Left colon (tissue), 2 donors: ENCODE measurements at regions not wholly inside any gene's neighbourhood (a gene's known extent, or its start where the extent isn't known, plus 50 kb on each side); places are given as distances from the start of the nearest gene placed in this dataset.

Experiments used
- ATAC-seq: fragments of 200-7000 bp; cut with Tn5 transposase; one replicate; pipeline ENCODE4 v1.9.1; 2020; ENCODE audit warnings: mild to moderate bottlenecking, moderate library complexity
- DNase-seq, 2 donors: peaks; one replicate each; pipeline ENCODE4 v3.0.0-alpha.2; 2020
- intact Hi-C, 2 donors: fragments of 100-400 bp; cut with DNase I in 1 of 2; cut with micrococcal nuclease in 1 of 2; formaldehyde crosslinking; loops; one replicate each; pipeline versions ENCODE4 v1.11.2 to v1.14.0; 2022; cut with DNase I, micrococcal nuclease
- donor health status: DM: no; HTN: no; CAD: no.
- donor health status: DM: yes; HTN: yes; CAD: no.

DNA sequence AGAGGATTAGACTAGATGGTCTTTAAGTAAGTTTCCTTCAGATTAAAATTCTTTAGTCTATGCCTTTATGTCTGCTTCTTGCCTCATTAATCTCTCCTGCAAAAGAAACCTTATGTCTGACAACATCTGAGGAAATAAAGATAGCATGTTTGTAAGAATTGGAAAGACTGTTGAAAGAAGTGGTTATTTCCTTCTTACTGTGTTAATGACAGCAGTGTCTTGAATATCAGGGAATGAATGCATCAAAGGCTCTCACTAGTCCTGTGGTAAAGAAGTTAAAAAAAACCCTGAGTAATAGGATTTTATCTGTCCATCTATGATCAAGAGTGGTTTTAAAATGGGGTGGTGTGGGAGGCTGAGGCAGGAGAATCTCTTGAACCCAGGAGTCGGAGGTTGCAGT lies 302.0 kb downstream of the PRL start:
- ATAC-seq, result no peak
- DNase-seq, result no peak
- intact Hi-C loops, result no loop called here

DNA sequence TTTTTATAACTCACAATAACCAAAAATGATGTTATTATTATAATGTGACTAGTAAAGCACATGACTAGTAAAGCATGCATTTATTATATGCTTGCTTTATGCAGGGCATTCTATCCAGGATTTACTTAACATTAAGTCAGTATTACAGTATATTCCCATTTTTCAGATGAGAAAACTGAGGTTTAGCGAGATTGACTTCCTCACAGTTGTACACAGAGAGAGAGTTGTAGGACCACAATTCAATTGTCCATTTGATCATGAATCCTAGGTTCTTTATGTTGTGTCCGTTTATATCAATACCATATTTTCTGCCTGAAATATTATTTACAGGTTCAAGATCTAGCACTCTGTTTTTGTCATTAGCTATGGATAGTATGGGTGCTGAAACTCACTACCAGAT lies 301.5 kb downstream of the PRL start:
- intact Hi-C loops, result no loop called here
- ATAC-seq (no peak), DNase-seq (no peak)

GRCh38 chr6:21996425-21997118 lies 300.3 kb downstream of the PRL start:
- DNase-seq (no peak), ATAC-seq (no peak)
- intact Hi-C loops, result no loop called here

DNA sequence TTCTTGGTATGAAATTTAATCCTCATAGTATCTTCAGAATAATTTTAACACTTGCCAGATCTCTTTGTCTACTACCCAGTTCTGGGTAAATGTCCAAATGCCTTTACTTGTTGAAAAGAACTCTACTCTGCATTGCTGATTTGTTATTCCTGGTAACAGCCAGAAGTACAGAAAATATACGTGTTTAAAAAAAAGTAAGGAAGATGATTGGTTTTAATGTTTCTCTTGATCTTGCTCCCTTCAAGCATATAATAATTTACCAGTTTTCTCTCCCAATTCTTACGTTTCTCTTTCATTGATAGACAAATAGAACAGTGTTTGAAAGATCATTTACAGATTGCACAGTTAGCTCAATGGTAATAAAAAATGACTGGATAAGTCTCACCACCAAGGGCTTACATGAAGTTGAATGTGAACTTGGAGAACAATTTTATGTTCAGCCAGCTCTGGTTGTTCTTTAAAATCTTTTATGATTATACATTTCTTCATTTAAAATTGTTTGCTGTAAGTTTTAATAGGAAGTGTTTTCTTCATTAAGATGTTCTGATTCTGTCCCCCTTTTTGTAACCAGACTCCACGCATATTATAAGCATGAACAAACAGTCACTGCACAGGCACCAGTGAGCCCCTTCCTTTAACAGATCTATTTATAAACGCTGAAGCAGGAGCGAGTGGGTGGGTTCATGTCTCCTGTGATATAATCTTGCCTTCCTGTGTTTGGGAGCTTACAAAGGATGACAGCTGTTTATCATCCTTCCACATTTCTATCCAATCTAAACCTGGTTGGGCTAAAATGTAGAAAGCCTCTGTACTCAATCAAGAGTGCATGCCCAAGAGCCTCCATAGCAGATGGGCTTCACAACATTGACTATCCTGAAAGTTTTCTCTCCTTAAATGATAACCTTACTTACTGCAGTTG lies 299.5 kb downstream of the PRL start:
- DNase-seq (no peak), ATAC-seq (no peak)
- intact Hi-C loops, result no loop called here

DNA sequence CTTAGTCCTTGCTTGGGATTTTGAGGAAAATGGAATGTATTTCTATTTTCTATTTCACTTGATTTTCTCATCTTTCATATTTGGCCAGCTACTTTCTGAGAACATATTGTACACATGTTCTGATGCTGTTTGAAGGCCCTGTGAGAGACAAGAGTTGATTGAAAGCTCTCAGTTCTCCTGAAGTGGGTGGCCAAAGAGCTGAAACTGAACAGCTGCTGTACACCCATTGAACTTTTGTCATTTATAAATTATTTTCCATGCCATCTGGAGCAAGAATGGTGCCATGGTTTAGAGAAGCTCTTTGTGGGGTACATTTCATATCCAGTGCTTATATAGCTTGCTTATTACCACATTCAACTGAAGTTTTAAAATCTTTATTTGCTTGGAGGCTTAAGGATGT lies 298.3 kb downstream of the PRL start:
- intact Hi-C loops, result no loop called here
- ATAC-seq, result no peak
- DNase-seq, result no peak

- ATAC-seq, result no peak
- DNase-seq, result no peak
- intact Hi-C loops, result no loop called here
Measured at GRCh38 chr6:21999012-21999528, 297.8 kb downstream of the PRL start.

- intact Hi-C loops, result no loop called here
Measured at GRCh38 chr6:21999741-22000140, 297.1 kb downstream of the PRL start.

GRCh38 chr6:22001396-22002027 lies 295.3 kb downstream of the PRL start:
- ATAC-seq (no peak), DNase-seq (no peak)
- intact Hi-C loops, result no loop called here

More at GRCh38 chr6:21999741-22000140, 297.1 kb downstream of the PRL start:
- ATAC-seq (no peak), DNase-seq (no peak)

DNA sequence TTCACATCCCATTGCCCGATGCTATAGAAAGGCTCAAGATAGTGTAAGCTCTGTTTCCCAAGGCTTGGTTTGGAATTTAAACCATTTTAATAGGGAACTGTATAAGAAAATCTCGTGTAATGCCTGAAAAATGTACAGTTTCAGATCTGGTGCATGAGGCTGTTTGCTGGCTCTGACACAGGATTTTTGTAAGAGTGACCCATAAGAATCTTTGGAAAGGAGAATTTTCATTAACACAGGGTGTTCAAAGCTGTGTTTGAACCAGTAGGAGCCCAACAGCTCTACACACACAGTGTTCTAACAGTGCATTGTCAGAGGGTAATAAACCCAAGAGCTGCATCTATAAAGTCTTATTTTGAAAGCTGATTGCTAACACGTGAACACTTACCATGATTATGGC lies 293.5 kb downstream of the PRL start:
- DNase-seq, result no peak
- intact Hi-C loops, result no loop called here
- no peak for ATAC-seq

GRCh38 chr6:22006795-22007194 lies 290.0 kb downstream of the PRL start:
- ATAC-seq (no peak), DNase-seq (no peak)
- intact Hi-C loops, result no loop called here

DNA sequence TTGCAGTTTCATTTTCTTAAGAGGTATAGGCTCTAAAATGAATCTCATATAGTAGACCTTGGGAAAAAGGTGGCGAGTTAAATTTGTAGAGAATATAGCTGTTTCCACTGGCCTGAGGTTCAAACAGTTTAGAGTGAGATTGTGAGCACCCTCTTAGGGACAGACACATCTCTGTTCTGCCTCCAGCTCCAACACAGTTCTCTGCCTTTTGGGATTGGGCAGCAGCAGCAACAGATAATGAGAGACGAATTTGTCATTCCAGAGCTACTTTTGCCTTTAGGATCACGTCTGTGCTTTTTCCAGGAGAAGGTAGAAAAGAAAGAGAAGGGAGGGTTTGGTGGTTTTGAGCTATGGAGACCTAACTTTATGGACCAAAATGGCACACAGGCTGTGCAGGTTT lies 289.4 kb downstream of the PRL start:
- no peak for ATAC-seq
- intact Hi-C loops, result no loop called here
- DNase-seq, result no peak

- ATAC-seq (no peak), DNase-seq (no peak)
- intact Hi-C loops, result no loop called here
Measured at GRCh38 chr6:22008248-22008836, 288.5 kb downstream of the PRL start.

- ATAC-seq (no peak), DNase-seq (no peak)
- intact Hi-C loops, result no loop called here
Measured at GRCh38 chr6:22010102-22010501, 286.7 kb downstream of the PRL start.

DNA sequence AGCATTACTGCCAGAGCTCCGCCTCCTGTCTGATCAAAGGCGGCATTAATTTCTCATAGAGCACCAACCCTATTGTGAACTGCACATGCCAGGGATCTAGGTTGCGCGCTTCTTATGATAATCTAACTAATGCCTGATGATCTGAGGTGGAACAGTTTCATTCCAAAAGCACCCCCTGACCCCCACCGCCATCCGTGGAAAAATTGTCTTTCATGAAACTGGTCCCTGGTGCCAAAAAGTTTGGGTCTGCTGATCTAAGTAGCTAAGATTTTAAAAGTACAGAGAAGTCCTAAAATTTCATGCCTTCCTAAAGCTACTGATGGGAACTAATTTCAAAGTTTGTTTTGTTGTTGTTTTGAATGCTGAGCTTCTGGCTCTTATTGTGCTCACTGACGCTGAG lies 281.6 kb downstream of the PRL start:
- no peak for ATAC-seq

GRCh38 chr6:22015944-22016343 lies 280.9 kb downstream of the PRL start:
- ATAC-seq (no peak), DNase-seq (no peak)
- intact Hi-C loops, result no loop called here

More for the DNA sequence above, 281.6 kb downstream of the PRL start:
- no peak for DNase-seq
- intact Hi-C loops, result no loop called here

DNA sequence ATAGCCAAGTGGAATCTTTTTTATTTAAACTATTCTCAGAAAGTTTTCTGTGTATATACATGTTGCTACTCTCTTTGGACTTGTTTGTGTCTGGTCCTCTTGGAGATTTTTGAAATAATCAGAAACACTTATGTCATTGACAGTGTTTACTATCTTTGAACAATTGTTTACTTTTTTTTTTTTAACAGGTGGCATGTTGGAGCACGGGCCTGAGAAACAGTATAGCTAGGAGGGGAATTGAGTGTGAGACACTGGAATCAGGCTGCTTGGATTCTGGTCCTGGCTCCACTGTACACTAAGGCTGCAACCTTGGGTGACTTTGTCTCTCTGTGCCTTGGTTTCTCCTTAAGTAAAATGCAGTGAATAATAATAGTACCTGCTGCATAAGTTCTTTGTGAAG lies 279.6 kb downstream of the PRL start:
- ATAC-seq (no peak), DNase-seq (no peak)
- intact Hi-C loops, result no loop called here

- DNase-seq (no peak), ATAC-seq (no peak)
- intact Hi-C loops, result no loop called here
Measured at GRCh38 chr6:22017766-22018165, 279.1 kb downstream of the PRL start.

GRCh38 chr6:22019857-22020256 lies 277.0 kb downstream of the PRL start:
- intact Hi-C loops, result no loop called here
- DNase-seq (no peak), ATAC-seq (no peak)

GRCh38 chr6:22020299-22021003 lies 276.4 kb downstream of the PRL start:
- ATAC-seq, result no peak
- intact Hi-C loops, result no loop called here
- no peak for DNase-seq
